ACC112 (cell line): ENCODE measurements at regions not wholly inside any gene's neighbourhood (a gene's known extent, or its start where the extent isn't known, plus 50 kb on each side); places are given as distances from the start of the nearest gene placed in this dataset.

ENCODE experiments used
- H2AFZ ChIP-seq: fragments of 200-600 bp; sonication (generic); one replicate; pipeline ENCODE4 v1.6.0; 2017; ENCODE audit warnings: antibody characterized with exemption, low read length; ENCODE audit not compliant: unreplicated experiment
- H3K27ac ChIP-seq: fragments of 200-600 bp; sonication (generic); 2 replicates; pipeline ENCODE4 v1.5.1; 2014; ENCODE audit warnings: low read depth, mild to moderate bottlenecking, antibody characterized with exemption, low read length, moderate library complexity
- H3K27me3 ChIP-seq: fragments of 200-600 bp; sonication (generic); 2 replicates; pipeline ENCODE4 v1.6.1; 2014; ENCODE audit warnings: mild to moderate bottlenecking, antibody characterized with exemption, low read length, moderate library complexity, mixed read lengths; ENCODE audit not compliant: insufficient read depth
- H3K36me3 ChIP-seq: fragments of 200-600 bp; sonication (generic); 2 replicates; pipeline ENCODE4 v1.6.1; 2016; ENCODE audit warnings: mild to moderate bottlenecking, antibody characterized with exemption, low read length, moderate library complexity, mixed read lengths; ENCODE audit not compliant: insufficient read depth
- H3K4me1 ChIP-seq: fragments of 200-600 bp; sonication (generic); one replicate; pipeline ENCODE4 v1.6.1; 2016; ENCODE audit warnings: low read length, mixed read lengths; ENCODE audit not compliant: insufficient read depth, unreplicated experiment, control insufficient read depth
- H3K4me3 ChIP-seq: fragments of 200-600 bp; sonication (generic); 2 replicates; pipeline ENCODE4 v1.5.1; 2014; ENCODE audit warnings: mild to moderate bottlenecking, low read depth, low read length
- H3K79me2 ChIP-seq: fragments of 200-600 bp; sonication (generic); one replicate; pipeline ENCODE4 v1.6.0; 2016; ENCODE audit warnings: low read length; ENCODE audit not compliant: control insufficient read depth, unreplicated experiment, insufficient read depth

DNA sequence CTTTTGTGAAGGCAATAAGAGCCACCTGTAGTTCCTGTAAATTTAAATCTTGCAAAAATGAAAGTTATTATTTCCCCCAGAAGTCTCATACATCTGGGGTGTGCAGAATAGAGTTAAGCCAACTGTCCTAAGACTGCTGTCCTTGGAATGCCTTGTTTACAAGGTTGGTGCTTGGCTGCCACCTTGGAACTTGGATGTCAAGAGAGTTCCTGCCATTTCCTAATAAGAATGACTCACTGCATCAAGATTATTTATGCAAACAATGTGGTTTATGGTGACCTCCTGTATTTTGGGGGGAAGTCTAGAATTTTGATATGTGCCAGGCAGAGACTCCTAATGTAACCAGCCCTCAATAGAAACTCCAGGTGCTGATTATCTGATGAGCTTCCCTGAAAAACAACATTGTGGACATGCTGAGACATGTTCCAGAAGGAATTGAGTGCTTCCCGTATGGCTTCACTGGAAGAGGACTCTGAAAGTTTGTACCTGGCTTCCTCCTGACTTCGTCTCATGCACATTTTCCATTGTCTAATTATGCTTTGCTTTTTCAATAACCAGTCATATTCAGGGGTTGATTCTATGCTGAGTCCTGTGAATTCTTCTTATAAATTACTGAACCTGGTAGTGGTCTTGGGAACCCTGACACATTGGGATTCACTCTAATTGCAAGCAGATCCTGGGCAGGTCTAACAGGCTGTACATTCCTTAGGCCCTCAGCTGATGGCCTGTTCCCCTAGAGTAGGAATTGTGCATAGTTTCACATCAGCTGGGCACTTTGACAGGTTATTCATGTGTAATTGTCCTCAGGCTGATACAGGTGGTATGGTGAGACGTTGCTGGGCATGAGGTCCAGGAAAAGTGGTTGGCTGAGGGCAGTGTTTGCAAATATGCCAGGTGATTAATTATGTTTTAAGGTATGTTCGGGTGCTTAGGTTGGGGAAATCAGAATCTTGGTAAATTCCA, 1370.7 kb upstream of the TMEM132C start:
- H3K4me3 ChIP-seq: no peak overlapping the region
- no peaks in the 10 kb centered on the region for H3K79me2 ChIP-seq
- no peaks in the 10 kb centered on the region for H3K36me3 ChIP-seq
- peaks cover 3% of the 10 kb centered on the region for H3K4me1 ChIP-seq
- peaks cover 34% of the 10 kb centered on the region for H3K27me3 ChIP-seq
- H2AFZ ChIP-seq: no peak overlapping the region
- H3K27ac ChIP-seq: no peak overlapping the region

GRCh38 chr12:126897102-126897501, 1369.9 kb upstream of the TMEM132C start:
- H3K27me3 ChIP-seq: peaks cover 35% of the 10 kb centered on the region
- no peaks in the 10 kb centered on the region for H3K79me2 ChIP-seq
- no peaks in the 10 kb centered on the region for H3K36me3 ChIP-seq
- H3K4me3 ChIP-seq: no peak overlapping the region
- no peak overlapping the region for H3K27ac ChIP-seq
- H3K4me1 ChIP-seq: peaks cover 3% of the 10 kb centered on the region
- no peak overlapping the region for H2AFZ ChIP-seq

GRCh38 chr12:126897778-126898177, 1369.2 kb upstream of the TMEM132C start:
- H3K79me2 ChIP-seq: no peaks in the 10 kb centered on the region
- H3K27ac ChIP-seq: no peak overlapping the region
- H3K27me3 ChIP-seq: peaks cover 35% of the 10 kb centered on the region
- no peaks in the 10 kb centered on the region for H3K36me3 ChIP-seq
- no peak overlapping the region for H2AFZ ChIP-seq
- no peak overlapping the region for H3K4me3 ChIP-seq
- peaks cover 3% of the 10 kb centered on the region for H3K4me1 ChIP-seq

- Histone ChIP-seq H2AFZ (no peak overlapping the region), H3K36me3 (no peaks in the 10 kb centered on the region), H3K27me3 (peaks cover 35% of the 10 kb centered on the region), H3K27ac (no peak overlapping the region), H3K4me1 (peaks cover 3% of the 10 kb centered on the region), H3K4me3 (no peak overlapping the region), H3K79me2 (no peaks in the 10 kb centered on the region)
Measured at GRCh38 chr12:126898562-126898961, 1368.4 kb upstream of the TMEM132C start.

GRCh38 chr12:126899926-126900792, 1366.8 kb upstream of the TMEM132C start:
- Histone ChIP-seq H2AFZ (no peak overlapping the region), H3K4me3 (no peak overlapping the region), H3K36me3 (no peaks in the 10 kb centered on the region), H3K79me2 (no peaks in the 10 kb centered on the region), H3K4me1 (peaks cover 3% of the 10 kb centered on the region), H3K27me3 (peaks cover 35% of the 10 kb centered on the region), H3K27ac (no peak overlapping the region)

DNA sequence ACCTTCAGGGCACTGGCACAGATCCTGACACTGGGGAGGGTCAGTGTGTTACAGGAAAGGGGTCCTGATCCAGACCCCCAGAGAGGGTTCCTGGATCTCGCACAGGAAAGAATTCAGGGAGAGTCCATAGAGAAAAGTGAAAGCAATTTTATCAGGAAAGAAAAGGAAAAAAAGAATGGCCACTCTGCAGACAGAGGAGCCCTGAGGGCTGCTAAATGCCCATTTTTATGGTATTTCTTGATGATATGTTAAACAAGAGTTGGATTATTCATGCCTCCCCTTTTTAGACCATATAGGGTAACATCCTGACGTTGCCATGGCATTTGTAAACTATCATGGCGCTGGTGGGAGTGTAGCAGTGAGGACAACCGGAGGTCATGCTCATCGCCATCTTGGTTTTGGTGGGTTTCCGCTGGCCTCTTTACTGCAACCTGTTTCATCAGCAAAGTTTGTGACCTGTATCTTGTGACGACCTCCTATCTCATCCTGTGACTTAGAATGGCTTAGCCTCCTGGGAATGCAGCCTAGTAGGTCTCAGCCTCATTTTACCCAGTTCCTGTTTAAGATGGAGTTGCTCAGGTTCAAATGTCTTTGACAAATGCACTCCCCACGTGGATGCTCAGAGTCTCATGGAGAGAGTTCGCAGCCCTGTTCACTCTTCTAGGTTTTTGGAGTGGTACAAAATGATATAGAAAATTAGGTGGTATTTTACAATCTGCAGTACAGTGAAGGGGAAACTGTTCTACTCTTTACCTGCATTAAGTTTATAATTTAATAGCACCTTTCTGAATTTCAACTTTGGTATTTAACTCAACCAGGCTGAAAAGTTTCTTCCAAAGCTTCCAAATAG, 1363.7 kb upstream of the TMEM132C start:
- Histone ChIP-seq H3K27me3 (peaks cover 30% of the 10 kb centered on the region), H3K79me2 (no peaks in the 10 kb centered on the region), H3K27ac (no peak overlapping the region), H2AFZ (no peak overlapping the region), H3K36me3 (no peaks in the 10 kb centered on the region), H3K4me3 (no peak overlapping the region), H3K4me1 (peaks cover 3% of the 10 kb centered on the region)

- Histone ChIP-seq H2AFZ (no peak overlapping the region), H3K4me3 (no peak overlapping the region), H3K27ac (no peak overlapping the region), H3K4me1 (peaks cover under 1% of the 10 kb centered on the region), H3K27me3 (peaks cover 7% of the 10 kb centered on the region), H3K36me3 (no peaks in the 10 kb centered on the region), H3K79me2 (no peaks in the 10 kb centered on the region)
Measured at GRCh38 chr12:126905752-126906151, 1361.2 kb upstream of the TMEM132C start.

DNA sequence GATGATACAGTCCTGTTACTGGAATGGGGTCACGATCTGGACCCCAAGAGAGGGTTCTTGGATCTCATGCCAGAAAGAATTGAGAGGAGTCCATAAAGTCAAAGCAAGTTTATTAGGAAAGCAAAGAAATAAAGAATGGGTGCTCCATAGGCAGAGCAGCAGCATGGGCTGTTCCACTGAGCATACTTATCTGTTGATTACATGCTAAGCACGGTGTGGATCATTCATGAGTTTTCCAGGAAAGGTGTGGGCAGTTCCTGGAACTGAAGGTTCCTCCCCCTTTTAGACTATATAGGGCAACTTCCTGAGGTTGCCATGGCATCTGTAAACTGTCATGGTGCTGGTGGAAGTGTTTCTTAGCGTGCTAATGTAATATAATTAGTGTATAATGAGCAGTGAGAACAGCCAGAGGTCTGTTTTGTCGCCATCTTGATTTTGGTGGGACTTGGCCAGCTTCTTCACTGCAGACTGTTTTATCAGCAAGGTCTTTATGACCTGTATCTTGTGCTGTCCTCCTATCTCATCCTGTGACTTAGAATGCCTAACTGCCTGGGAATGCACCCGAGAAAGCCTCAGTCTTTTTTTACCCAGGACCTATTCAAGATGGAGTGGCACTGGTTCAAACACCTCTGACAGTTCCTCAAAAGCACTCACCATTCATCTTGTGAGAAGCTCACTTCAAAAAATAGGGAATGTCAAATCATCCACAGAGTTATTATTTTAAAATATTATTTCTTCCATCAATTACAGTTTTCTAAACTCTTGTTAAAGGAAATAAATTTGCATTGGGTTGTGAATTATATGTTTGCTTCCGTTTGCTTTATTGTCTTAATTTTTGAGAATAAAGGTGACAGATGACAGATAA, 1358.8 kb upstream of the TMEM132C start:
- H2AFZ ChIP-seq: no peak overlapping the region
- no peak overlapping the region for H3K27ac ChIP-seq
- no peaks in the 10 kb centered on the region for H3K79me2 ChIP-seq
- H3K4me3 ChIP-seq: no peak overlapping the region
- H3K4me1 ChIP-seq: no peaks in the 10 kb centered on the region
- H3K36me3 ChIP-seq: no peaks in the 10 kb centered on the region
- peaks cover 5% of the 10 kb centered on the region for H3K27me3 ChIP-seq

DNA sequence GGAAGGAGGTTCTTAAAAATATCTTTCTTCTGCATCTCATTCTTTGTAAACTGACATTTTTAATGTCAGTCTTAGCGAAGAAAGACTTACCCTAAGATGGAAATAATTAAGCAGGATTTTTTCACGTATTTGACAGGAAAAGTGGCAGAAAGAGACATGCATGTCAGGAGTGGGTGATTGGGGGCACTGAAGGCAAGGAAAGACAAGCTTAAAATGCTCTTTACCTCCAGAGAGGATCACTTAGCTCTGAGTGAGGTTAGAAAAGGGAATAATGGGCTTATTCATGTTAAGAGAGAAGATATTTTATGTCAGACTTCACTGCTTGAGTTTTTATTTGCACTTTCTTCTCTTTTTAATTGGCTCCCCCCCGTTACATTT, 1358.2 kb upstream of the TMEM132C start:
- Histone ChIP-seq H2AFZ (no peak overlapping the region), H3K79me2 (no peaks in the 10 kb centered on the region), H3K36me3 (no peaks in the 10 kb centered on the region), H3K4me1 (no peaks in the 10 kb centered on the region), H3K27me3 (peaks cover 5% of the 10 kb centered on the region), H3K27ac (no peak overlapping the region), H3K4me3 (no peak overlapping the region)
